Esophagus muscularis mucosa (tissue), 4 donors: ENCODE measurements at regions not wholly inside any gene's neighbourhood (a gene's known extent, or its start where the extent isn't known, plus 50 kb on each side); places are given as distances from the start of the nearest gene placed in this dataset.

Experiments
- EP300 ChIP-seq: sonication (generic); formaldehyde crosslinking; IDR thresholded peaks from one replicate; pipeline ENCODE4 v1.6.1; 2017; ENCODE audit warnings: antibody characterized with exemption
- POLR2A ChIP-seq: fragments of 450-650 bp; IDR thresholded peaks from one replicate; pipeline ENCODE4 v1.6.1; 2017; ENCODE audit warnings: antibody characterized with exemption, moderate library complexity, mild to moderate bottlenecking, low read depth
- TF ChIP-seq, protein P1 (sequence below), 3 experiments: fragments of 200-600 bp in 2 of 3; fragments of 450-650 bp in 1 of 3; sonication (generic) in 2 of 3; IDR thresholded peaks; one replicate each; pipeline ENCODE4 v1.5.1; 2017 to 2019; ENCODE audit warnings: antibody characterized with exemption in 3 of 3, mild to moderate bottlenecking in 2 of 3, moderate library complexity in 1 of 3

- TF ChIP-seq, protein P1, sequence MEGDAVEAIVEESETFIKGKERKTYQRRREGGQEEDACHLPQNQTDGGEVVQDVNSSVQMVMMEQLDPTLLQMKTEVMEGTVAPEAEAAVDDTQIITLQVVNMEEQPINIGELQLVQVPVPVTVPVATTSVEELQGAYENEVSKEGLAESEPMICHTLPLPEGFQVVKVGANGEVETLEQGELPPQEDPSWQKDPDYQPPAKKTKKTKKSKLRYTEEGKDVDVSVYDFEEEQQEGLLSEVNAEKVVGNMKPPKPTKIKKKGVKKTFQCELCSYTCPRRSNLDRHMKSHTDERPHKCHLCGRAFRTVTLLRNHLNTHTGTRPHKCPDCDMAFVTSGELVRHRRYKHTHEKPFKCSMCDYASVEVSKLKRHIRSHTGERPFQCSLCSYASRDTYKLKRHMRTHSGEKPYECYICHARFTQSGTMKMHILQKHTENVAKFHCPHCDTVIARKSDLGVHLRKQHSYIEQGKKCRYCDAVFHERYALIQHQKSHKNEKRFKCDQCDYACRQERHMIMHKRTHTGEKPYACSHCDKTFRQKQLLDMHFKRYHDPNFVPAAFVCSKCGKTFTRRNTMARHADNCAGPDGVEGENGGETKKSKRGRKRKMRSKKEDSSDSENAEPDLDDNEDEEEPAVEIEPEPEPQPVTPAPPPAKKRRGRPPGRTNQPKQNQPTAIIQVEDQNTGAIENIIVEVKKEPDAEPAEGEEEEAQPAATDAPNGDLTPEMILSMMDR (IDR thresholded peaks at IDR 0.05) = peak in 1 of 3 experiments; percentile 14
- TF ChIP-seq POLR2A (no peak), EP300 (no peak)
These were observed 93.2 kb upstream of the ATP8A1 start for GRCh38 chr4:42750091-42750490.
